HL-60 (cell line): ENCODE measurements at regions not wholly inside any gene's neighbourhood (a gene's known extent, or its start where the extent isn't known, plus 50 kb on each side); places are given as distances from the start of the nearest gene placed in this dataset.

Source experiments
- DNase-seq, 2 experiments: peaks; one replicate each; pipeline ENCODE4 v3.0.0-alpha.2; 2010 to 2020; ENCODE audit warnings: low read depth in 1 of 2, low spot score in 1 of 2
- H3K27ac ChIP-seq: fragments of 250-450 bp; sonication (Bioruptor Pico); replicated peaks from 2 replicates; pipeline ENCODE4 v1.5.1; 2020; ENCODE audit warnings: mild to moderate bottlenecking, moderate library complexity
- H3K27me3 ChIP-seq: fragments of 250-450 bp; sonication (Bioruptor Pico); 2 replicates; pipeline ENCODE4 v1.5.1; 2021; ENCODE audit warnings: mild to moderate bottlenecking, moderate library complexity; ENCODE audit not compliant: insufficient read depth, poor library complexity, severe bottlenecking
- H3K4me3 ChIP-seq: replicated peaks from 2 replicates; pipeline ENCODE4 v1.5.1; 2011; ENCODE audit warnings: mild to moderate bottlenecking, control low read depth, low read length; ENCODE audit not compliant: insufficient read depth
- GABPA ChIP-seq: IDR thresholded peaks from 2 replicates; pipeline ENCODE4 v1.6.1; 2012; ENCODE audit warnings: low read depth
- POLR2AphosphoS5 ChIP-seq: IDR thresholded peaks from 2 replicates; pipeline ENCODE4 v1.6.1; 2012; ENCODE audit warnings: low read depth
- REST ChIP-seq: IDR thresholded peaks from 2 replicates; pipeline ENCODE4 v1.6.1; 2012; ENCODE audit warnings: low read depth; ENCODE audit not compliant: insufficient replicate concordance
- SPI1 ChIP-seq: IDR thresholded peaks from 2 replicates; pipeline ENCODE4 v1.6.1; 2012; ENCODE audit warnings: low read depth, mild to moderate bottlenecking, borderline replicate concordance
- TF ChIP-seq, protein P1 (sequence below): IDR thresholded peaks from one replicate; pipeline ENCODE4 v1.5.1; 2011; ENCODE audit warnings: low read length, control low read depth, inconsistent platforms; ENCODE audit not compliant: insufficient read depth

DNA sequence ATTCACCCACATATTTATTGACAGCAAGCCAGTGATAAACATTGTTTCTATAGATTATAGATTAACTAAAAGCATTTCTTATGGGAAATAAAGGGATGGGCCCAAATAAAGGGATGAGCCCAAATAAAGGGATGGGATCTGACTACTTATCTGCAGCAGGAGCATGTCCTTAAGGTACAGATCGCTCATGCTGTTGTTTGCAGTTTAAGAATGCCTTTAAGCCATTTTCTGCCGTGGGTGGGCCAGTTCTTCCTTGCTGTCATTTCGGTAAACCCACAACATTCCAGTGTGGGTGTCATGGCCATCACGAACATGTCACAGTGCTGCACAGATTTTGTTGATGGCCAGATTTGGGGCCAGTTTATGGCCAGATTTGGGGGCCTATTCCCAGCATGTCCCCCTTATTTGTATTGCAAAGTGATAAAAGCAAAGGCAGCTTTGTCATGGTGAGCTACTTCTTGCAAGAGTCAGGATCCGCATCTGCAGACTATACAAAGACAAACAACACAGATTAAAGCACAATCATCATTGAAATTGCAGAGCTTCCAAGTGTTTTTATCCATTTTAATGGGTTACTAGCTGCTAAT lies 700.7 kb downstream of the LRFN5 start:
- no peak for DNase-seq
- Histone ChIP-seq H3K27me3 (no peaks in the 10 kb centered on the region), H3K4me3 (no peak overlapping the region), H3K27ac (no peak overlapping the region)
- TF ChIP-seq REST (no peak), SPI1 (no peak), POLR2AphosphoS5 (no peak), GABPA (no peak)
- TF ChIP-seq, protein P1, sequence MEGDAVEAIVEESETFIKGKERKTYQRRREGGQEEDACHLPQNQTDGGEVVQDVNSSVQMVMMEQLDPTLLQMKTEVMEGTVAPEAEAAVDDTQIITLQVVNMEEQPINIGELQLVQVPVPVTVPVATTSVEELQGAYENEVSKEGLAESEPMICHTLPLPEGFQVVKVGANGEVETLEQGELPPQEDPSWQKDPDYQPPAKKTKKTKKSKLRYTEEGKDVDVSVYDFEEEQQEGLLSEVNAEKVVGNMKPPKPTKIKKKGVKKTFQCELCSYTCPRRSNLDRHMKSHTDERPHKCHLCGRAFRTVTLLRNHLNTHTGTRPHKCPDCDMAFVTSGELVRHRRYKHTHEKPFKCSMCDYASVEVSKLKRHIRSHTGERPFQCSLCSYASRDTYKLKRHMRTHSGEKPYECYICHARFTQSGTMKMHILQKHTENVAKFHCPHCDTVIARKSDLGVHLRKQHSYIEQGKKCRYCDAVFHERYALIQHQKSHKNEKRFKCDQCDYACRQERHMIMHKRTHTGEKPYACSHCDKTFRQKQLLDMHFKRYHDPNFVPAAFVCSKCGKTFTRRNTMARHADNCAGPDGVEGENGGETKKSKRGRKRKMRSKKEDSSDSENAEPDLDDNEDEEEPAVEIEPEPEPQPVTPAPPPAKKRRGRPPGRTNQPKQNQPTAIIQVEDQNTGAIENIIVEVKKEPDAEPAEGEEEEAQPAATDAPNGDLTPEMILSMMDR: no peak

- no peak overlapping the region for H3K4me3 ChIP-seq
- H3K27ac ChIP-seq: no peak overlapping the region
- H3K27me3 ChIP-seq: no peaks in the 10 kb centered on the region
- TF ChIP-seq SPI1 (no peak), GABPA (no peak), POLR2AphosphoS5 (no peak), REST (no peak)
- TF ChIP-seq, protein P1: no peak
- DNase-seq: no peak
Observed at GRCh38 chr14:42299692-42300091, 693.0 kb downstream of the LRFN5 start.

DNA sequence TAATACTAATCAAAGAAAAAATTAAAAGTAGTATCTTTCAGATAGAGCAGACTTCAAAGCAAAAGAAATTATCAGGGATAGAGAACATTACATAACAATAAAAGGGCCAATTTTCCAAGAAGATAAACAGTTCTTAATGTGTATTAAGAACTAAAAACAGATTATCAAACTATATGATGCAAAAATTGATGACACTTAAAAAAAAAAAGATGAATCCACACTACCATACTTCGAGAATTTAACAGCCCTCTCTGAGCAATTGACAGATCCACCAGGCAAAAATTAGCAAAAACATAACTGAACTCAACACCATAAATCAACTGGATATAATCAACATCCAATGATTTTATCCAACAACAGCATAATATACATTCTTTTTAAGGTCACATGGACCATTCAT lies 686.5 kb downstream of the LRFN5 start:
- DNase-seq: no peak

More for the DNA sequence above, 686.5 kb downstream of the LRFN5 start:
- Histone ChIP-seq H3K4me3 (no peak overlapping the region), H3K27ac (no peak overlapping the region), H3K27me3 (no peaks in the 10 kb centered on the region)
- TF ChIP-seq REST (no peak), SPI1 (no peak), POLR2AphosphoS5 (no peak), GABPA (no peak)
- TF ChIP-seq, protein P1: no peak
